Glomerular visceral epithelial cell (primary cell): ENCODE measurements at regions not wholly inside any gene's neighbourhood (a gene's known extent, or its start where the extent isn't known, plus 50 kb on each side); places are given as distances from the start of the nearest gene placed in this dataset.
"Not testable (repeated sequence)": the region's sequence is repeated elsewhere in the genome, so short reads cannot be mapped to it uniquely, and the experiment has no call there.

Experiments
- DNase-seq: peaks from one replicate; pipeline ENCODE4 v3.0.0-alpha.2; 2016; ENCODE audit errors: extremely low spot score

DNA sequence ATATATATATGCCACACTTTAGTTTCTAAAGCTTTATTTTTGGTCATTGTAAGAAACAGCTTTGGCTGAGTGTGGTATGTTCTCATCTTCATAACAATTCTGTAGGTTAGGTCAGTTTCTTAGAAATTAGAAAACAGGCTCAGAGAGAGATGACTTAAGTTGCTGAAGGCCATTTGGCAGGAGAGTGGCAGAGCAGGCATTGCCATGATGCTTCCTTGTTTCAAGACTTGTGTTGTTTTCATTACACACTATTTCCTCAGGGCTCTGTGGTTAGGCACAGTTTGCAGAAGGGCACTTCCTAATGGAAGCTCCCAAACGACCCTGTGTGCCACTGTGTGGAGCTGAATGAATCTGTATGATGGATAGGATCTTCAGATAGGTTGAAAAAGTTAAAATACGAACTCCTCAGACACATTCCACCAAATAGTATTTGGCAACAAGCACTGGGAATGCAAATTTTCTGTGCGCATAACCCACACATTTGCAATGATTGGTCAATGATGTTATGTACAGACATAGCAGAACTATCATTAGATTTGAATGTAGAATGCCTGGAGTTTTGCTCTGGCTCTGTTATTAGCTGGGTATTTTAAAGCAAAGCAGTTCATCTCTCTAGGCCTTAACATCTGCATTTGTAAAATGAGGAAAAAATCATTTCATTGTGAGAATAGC is 274.3 kb upstream of the HS3ST1 start:
- no peak for DNase-seq

DNA sequence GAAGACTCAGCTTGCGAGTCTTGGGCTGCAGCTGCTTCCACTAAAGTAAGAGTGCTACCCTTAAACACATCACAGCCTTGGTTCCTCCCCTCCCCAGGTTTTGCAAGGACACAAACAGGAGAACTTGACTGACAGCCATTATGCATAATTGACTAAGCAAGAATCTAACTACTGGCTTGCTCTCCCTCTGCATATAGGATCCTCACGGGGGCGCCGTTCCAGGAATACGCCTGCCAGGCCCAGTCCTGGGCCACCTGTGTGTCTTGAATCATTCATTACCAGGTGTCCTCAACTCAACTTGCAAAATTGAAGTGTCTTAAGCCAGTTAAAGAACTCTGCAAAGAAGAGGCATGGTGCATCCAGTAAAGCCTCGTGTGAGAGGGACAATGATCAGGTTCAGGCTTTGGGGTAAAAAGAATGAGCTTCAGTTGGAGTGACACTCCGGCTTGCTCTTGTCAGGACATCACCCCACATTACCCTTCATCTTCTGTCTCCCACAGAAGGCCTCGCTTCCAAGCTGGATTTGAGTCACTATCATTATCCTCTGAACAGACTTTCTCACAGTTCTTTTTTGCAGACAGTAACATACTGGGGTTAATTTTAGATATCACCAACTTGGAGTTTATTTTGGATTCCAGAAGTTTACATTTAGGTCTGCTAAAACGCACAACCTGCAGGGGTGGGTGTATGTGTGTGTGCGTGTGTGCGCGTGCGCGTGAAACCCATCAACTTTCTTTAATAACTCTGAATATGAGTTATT is 273.5 kb upstream of the HS3ST1 start:
- no peak for DNase-seq

DNA sequence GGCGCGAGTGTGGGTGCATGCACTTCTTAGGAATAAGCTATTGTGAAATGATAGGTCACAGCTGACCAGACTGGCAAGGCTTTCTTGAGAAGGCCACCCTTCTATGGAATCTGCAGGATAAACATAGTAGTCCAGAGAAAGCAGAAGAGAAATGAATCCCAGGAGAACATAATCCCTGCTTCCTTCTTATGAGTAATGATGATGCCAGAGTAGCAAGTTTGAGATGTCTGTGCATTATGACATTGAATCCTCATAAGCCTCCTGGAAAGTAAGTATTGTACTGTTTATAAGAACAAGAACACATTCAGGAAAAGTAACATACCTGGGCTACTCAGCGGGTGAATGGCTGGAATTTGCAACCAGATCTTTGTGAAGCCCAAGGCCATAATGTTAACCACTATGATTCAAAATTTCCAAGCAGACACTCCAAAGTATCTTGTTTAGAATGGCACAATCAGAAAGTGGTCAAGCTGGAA is 272.1 kb upstream of the HS3ST1 start:
- DNase-seq: peak; percentile 16

DNA sequence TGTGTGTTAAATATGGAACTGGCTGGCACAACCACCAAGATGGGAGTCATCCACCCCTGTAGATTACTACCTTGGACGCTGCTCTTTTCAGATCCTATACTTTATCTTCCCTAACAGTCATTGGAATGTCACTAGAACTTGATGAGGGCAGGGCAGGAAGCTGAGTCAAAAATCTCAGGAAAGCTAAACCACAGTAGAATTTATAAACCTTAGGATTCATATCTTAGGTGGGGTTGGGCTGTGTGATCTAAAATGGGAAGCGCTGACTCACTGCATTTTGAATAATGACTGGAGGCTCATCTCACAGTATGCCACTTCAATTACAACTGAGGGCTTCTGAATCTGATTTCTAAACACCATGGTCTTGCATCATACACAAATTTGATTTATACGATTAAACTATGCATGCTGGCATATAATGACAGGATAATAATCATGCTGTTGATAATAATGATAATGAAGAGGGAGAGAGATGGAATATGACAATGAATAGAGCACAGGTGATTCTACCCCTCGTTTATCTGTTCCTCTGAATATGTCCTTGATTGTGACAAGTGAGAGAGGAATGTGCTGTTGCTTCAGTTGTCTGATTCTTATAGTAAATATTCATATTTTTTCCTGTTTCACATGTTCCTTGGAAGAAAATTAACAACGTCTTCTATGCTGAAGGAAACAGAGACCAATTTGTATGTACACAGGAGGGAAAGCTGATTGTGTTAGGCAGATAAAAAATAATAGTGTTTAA is 270.3 kb upstream of the HS3ST1 start:
- peak; percentile 73 for DNase-seq

DNA sequence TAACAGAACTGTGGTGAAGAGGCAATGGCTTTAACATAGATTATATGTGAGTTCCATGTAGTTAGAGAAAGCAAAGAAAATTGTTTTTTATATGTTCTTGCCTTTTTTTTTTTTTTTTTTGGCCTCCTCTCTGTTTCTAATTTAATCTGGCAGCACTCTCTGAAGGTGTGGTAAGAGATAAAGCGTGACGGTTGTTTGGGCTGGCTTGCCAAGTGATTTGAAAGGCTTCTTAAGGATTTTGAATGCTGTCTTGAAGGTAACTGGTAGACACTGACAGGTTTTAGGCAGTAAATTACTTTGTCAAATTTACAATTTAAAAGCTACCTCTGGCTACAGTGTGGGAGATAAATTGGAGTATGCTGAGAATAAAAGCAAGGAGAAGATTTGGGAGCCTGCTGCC is 269.3 kb upstream of the HS3ST1 start:
- no peak for DNase-seq

DNA sequence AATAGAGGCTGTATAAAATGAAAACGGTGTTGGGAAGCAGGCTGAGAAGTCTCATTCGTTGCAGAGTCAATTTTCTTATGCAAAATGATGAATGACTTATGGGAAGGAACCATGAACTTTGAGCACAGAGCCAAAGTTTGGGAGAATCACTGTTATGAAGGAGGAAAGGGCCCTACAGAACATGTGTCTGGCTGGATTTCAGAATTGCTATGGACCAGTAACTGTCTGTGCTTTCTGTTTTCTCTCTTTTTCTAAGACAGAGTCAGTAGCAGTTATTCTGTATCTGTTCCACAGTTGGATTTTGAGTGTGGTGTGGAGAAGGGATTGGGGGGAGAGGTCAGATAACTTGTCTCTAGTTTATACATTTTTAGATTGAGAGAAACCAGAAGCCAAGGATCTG is 265.0 kb upstream of the HS3ST1 start:
- DNase-seq: no peak

DNA sequence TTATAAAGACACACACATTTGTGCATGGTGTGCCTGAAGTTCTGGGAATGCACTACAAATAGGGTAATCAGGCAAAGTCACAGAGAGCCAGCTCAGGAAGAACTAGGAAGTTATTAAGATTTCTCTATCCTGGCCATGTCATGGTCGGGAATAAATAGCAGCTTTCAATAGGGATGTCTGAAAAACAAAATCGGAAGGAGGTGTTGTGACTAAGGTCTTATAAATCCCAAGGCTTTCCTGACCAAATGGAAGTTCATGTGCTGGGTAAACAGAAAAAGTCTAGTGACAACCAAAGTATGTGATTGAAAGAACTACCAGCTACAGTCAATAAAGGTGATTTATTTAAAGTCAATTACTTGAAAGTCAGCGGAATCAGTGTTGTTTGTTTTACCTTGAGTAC is 262.5 kb upstream of the HS3ST1 start:
- no peak for DNase-seq

DNA sequence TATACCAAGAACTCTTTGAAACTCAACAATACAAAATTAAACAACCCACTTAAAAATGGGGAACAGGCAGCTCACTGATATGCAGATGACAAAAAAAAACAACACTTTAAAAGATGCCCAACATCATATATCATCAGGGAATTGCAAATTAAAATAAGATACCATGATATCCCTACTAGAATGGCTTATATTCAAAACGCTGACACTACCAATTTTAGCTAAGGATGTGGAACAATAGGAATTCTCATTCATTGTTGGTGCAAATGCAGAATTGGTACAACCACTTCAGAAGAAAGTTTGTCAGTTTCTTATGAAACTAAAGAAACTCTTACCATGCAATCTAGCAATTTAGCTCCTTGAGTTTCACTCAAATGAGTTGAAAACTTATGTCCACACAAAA is 259.0 kb upstream of the HS3ST1 start:
- no peak for DNase-seq

DNA sequence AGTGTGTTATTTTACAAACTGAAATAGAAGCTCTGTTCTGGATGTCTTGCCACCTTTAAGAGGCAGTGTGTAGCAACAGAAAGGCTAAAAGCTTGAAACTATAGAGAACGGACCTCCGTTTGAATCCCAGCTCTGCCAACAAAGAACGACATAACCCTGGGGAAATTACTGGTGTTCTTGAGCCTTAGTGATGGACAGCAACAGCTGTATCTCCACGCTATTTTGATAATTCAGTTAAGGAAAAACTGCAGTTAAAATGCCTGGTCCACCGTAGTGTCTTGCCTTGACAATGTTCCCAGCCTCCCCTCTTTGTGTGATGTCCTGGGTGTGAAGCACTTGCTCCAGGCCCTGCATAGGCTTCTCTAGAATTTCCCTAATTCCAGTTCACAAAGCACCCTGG is 256.8 kb upstream of the HS3ST1 start:
- no peak for DNase-seq

DNA sequence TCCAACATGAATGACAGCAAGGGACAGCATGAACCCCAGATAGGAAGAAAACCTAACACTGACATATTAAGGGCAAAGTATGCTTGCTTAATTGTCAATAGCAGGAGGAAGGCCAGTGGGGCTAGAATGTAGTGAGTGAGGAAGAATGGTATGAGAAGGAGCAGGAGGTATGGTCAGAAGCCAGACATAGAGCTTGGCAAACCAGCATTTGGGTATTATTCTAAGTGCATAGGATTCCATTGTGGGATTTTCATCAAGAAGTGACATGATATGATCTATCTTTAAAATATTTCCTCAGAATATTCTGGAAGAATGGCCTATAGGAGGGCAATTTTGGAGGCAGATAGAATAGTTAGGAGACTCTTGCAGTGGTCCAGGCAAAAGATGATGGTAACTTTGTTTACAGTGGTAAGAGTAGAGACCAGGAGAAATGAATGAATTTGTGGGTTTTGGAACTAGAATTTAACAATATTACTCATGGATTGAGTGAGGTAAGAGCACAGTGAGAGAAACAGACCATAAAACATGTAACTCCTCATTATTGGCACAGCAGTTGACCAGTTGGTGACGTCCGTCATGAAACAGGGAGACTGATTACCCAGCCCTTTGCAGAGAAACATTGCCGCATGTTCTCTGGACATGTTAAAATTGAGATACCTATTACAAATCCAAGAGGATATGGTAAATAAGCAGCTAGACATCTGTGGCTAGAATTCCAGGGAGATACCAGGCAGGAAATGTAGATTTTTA is 246.5 kb upstream of the HS3ST1 start:
- no peak for DNase-seq

DNA sequence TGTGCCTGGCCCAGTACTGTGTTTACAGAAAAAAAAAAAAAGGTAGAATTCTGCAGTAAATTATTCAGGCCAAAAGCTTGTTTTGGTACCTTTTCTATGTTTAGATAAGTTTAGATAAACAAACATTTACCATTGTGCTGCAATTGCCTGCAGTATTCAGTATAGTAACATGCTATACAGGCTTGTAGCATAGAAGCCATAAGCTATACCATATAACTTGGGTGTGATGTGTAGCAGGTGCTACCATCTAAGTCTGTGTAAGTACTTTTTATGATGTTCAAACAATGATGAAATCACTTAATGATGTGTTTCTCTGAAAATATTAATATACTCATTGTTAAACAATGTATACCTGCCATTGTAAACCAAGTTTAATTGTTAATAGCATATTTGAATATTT is 241.6 kb upstream of the HS3ST1 start:
- no peak for DNase-seq

DNA sequence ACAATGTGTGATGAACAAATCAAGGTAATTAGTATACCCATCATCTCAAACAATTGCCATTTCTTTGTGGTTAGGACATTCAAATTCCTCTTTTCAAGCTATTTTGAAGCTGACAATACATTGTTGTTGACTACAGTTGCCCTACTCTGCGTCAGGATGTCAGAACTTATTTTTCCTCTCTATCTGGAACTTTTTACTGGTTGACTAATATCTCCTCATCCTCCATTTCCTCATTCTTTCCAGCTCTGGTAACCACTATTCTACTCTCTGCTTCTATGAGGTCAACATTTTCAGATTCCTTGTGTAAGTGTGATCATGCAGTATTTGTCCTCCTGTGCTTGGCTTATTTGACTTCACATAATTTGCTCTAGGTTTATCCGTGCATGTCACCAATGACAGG is 240.5 kb upstream of the HS3ST1 start:
- DNase-seq: peak; percentile 45

DNA sequence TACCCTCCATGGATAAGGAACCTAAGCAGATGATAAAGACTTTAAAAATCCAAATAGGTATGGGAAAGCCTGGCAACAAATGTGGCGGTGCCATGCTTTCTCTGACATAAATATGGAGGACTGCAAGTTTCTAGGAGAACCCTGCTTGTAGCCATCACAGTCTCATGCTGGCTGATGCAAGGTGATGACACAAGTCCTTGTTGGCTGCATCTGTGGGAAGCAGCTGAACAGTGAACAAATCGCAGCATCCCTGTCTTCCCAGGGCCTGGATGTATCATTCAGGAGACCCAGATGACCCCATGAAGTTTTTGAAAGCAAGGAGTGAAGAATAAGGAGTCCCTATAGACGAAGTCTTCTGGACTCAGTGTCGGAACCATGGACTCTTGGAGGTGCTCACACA is 234.4 kb upstream of the HS3ST1 start:
- DNase-seq: no peak

DNA sequence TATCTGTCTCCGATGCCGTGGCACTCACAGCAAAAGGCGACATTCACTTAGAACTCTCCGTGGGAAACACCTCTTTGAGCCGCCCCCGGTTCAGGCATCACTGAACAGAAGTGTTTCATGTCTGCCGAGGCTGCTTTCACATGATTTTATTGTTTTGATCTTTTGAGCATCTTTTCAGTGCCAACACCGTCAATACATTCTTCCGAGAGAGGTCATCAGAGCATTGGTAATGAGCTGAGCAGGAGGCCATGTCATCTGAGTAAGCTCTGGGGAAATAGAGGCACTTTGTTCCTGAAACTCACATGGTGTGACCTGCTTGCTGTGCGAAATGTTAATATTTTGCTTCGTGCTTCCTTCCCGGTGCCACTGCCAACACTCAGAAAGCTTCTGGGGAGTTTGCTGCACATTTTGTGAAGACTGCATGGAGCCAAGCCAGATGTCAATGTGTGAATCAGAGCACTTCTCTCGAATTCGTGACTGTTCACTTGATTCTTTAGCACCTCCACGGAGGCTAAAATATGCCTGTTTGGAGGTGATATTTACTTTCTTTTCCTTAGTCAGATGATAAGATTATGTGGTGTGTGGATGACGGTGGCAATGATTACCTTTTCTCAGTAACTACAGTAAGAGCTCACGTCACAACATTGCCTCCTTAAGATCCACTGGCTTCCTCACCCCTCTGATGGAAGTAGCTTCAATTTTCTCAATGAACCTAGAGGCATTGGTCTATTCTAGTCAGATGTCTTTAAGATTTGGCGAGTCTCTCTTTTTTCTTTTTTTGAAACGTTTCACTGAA is 222.3 kb upstream of the HS3ST1 start:
- DNase-seq: peak; percentile 57

DNA sequence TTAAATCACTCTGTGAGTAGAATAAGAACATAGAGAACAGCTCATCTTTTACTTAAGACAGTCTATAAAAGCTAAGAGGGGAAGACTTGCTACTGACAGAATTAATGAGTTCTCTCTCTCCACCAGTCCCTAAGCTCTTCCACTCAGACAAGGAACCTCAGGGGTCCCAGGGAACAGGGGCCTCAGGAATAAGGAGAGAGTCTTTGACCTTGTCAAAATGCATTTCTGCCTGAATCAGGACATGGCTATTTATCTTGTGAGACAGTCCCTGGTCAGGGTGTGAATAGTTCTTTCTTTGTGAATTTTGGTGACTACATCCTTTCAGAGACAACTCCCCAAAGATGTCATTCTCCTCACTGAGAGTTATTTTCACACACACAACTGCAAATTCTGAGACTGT is 218.7 kb upstream of the HS3ST1 start:
- no peak for DNase-seq

DNA sequence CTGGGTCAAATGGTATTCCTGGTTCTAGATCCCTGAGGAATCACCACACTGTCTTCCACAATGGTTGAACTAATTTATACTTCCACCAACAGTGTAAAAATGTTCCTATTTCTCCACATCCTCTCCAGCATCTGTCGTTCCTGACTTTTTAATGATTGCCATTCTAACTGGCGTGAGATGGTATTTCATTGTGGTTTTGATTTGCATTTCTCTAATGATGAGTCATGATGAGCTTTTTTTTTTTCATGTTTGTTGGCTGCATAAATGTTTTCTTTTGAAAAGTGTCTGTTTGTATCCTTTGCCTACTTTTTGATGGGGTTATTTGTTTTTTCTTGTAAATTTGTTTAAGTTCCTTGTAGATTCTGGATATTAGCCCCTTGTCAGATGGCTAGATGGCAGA is 214.4 kb upstream of the HS3ST1 start:
- DNase-seq: not testable (repeated sequence)

DNA sequence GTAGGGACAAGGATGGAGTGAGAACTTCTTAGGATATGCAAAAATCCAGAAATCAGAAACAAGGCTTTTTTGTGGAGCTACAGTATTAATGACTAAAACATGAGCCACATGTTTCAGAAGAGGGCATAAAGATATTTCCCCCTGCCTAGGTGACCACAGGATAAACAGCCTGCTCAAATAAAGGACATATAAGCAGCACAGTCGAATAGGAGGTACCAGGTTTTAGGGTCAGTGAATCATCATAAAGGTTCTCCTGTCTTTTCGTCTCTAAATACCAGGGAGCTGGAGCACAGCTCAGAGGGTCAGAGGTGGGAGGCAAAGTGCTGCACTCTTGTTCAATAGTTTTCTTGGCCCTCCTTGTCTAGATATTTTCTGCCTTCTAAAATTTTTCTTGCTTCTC is 211.9 kb upstream of the HS3ST1 start:
- no peak for DNase-seq

DNA sequence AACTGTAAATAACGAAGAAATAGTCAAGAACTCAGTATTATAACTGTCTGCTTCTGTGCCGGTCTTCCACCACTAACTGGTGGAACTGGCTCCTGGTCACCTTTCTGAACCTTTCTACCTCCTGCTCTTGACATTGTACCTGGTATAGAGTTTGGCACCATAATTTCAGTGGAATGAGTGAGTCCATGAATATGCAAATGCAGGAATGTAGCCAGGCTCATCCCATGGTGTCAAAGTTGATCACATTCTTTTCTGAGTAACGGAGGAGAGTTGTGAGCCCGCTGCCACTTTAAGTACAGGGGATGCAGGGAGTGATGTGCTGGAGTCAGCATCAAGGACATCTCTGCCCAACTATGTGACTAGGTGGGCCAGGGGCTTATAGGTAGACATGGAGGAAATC is 207.9 kb upstream of the HS3ST1 start:
- DNase-seq: no peak

DNA sequence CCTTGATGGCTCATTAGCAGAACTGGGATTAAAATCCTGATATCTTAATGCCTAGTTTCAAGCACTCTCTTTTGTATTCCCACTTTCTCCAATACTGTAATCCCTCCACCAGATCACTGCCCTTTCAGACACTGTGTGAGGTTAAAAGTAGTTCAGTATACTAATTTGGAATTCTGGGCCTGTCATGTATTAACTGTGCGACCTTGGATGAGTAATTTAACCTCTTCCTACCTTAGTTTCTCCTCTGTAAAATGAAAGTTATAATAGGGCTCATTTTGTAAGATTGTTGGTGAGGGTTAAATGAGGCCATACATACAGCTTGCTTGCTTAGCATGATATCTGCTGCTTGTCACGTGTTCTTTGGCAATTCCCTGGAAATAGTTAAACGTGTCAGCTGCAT is 207.3 kb upstream of the HS3ST1 start:
- DNase-seq: no peak

DNA sequence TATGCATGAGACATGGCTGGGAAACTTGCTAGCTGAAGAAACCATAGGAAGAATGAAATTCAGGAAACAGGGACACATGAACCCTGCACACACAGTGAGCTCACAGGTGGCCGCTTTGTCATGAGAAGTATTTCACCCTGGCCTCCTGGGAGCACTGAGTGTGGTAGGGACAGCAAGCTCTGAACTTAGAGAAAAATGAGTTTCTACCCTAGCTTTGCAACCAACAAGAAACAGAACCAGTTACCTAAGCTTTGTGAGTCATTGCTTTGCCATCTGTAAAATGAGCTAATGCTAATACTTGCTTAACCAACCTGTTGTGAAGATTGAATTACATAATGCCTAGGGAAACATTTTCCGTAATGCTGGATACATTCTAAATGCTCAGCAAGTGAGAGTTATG is 206.6 kb upstream of the HS3ST1 start:
- DNase-seq: peak; percentile 95

DNA sequence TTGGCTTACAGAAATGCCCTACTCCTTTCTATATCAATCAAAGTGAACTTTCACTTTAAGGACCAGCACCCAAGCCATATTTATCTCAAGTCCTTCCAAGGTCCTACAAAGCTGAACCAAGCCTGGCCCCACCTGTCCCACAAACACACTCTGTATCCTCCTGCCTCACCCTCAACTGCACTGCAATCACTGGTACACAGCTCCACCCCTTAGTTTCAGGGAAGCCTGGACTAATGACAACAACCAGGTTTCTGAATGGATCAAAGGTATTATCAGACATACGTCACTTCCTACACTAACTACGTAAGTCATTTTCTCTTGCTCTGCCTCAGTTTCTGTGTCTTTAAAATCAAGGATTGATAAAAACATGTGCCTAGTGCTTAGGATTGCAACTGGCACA is 205.6 kb upstream of the HS3ST1 start:
- DNase-seq: no peak
